Stimulated activated naive CD8-positive, alpha-beta T cell treated with anti-CD3 and anti-CD28 coated beads, Interleukin-15, Interleukin-2, amounts not matched to agents 100 U/mL and 50 U/mL, for 24 hours (primary cell): ENCODE measurements at regions not wholly inside any gene's neighbourhood (a gene's known extent, or its start where the extent isn't known, plus 50 kb on each side); places are given as distances from the start of the nearest gene placed in this dataset.
"Not testable (repeated sequence)": the region's sequence is repeated elsewhere in the genome, so short reads cannot be mapped to it uniquely, and the experiment has no call there.

Experiments used
- ATAC-seq: fragments of 150-1000 bp; cut with Tn5 transposase; one replicate; pipeline ENCODE4 v1.10.0; 2021
- DNase-seq: peaks from one replicate; pipeline ENCODE4 v3.0.0; 2021

- DNase-seq (no peak), ATAC-seq (peak; percentile 50)
Measured at GRCh38 chr6:14758421-14759081, 487.3 kb upstream of the JARID2 start.

GRCh38 chr6:14759976-14760672 is 485.7 kb upstream of the JARID2 start:
- DNase-seq, result no peak
- ATAC-seq, result no peak

GRCh38 chr6:14762077-14762476 is 483.8 kb upstream of the JARID2 start:
- DNase-seq (no peak), ATAC-seq (no peak)

- no peak for DNase-seq
Measured at GRCh38 chr6:14763139-14763538, 482.7 kb upstream of the JARID2 start.

GRCh38 chr6:14763616-14764015 is 482.3 kb upstream of the JARID2 start:
- ATAC-seq (no peak), DNase-seq (no peak)

More at GRCh38 chr6:14763139-14763538, 482.7 kb upstream of the JARID2 start:
- ATAC-seq, result no peak

- DNase-seq (no peak), ATAC-seq (no peak)
Measured at GRCh38 chr6:14765106-14765505, 480.8 kb upstream of the JARID2 start.

- ATAC-seq, result no peak
Measured at GRCh38 chr6:14765721-14766390, 480.0 kb upstream of the JARID2 start.

GRCh38 chr6:14766391-14766994 is 479.4 kb upstream of the JARID2 start:
- DNase-seq (no peak), ATAC-seq (no peak)

More at GRCh38 chr6:14765721-14766390, 480.0 kb upstream of the JARID2 start:
- DNase-seq, result no peak

GRCh38 chr6:14767226-14767625 is 478.6 kb upstream of the JARID2 start:
- ATAC-seq, result no peak
- no peak for DNase-seq

- ATAC-seq (no peak), DNase-seq (no peak)
Measured at GRCh38 chr6:14770040-14770439, 475.8 kb upstream of the JARID2 start.

GRCh38 chr6:14770572-14770971 is 475.3 kb upstream of the JARID2 start:
- ATAC-seq (no peak), DNase-seq (no peak)

- ATAC-seq (no peak), DNase-seq (no peak)
Measured at GRCh38 chr6:14771016-14771415, 474.9 kb upstream of the JARID2 start.

- DNase-seq, result no peak
Measured at GRCh38 chr6:14772188-14772587, 473.7 kb upstream of the JARID2 start.

GRCh38 chr6:14775528-14775927 is 470.3 kb upstream of the JARID2 start:
- no peak for DNase-seq
- no peak for ATAC-seq

More at GRCh38 chr6:14772188-14772587, 473.7 kb upstream of the JARID2 start:
- no peak for ATAC-seq

- ATAC-seq, result no peak
- no peak for DNase-seq
Measured at GRCh38 chr6:14776307-14776706, 469.6 kb upstream of the JARID2 start.

- DNase-seq, result no peak
- no peak for ATAC-seq
Measured at GRCh38 chr6:14781772-14782525, 463.9 kb upstream of the JARID2 start.

GRCh38 chr6:14782921-14783464 is 462.9 kb upstream of the JARID2 start:
- ATAC-seq, DNase-seq: not testable (repeated sequence)

- DNase-seq (no peak), ATAC-seq (no peak)
Measured at GRCh38 chr6:14783594-14783993, 462.3 kb upstream of the JARID2 start.

GRCh38 chr6:14784596-14785492 is 461.0 kb upstream of the JARID2 start:
- no peak for ATAC-seq
- no peak for DNase-seq

- no peak for ATAC-seq
- no peak for DNase-seq
Measured at GRCh38 chr6:14785493-14785790, 460.4 kb upstream of the JARID2 start.

- no peak for ATAC-seq
- DNase-seq, result no peak
Measured at GRCh38 chr6:14786008-14786407, 459.9 kb upstream of the JARID2 start.
